Calu3 (cell line): ENCODE measurements at regions not wholly inside any gene's neighbourhood (a gene's known extent, or its start where the extent isn't known, plus 50 kb on each side); places are given as distances from the start of the nearest gene placed in this dataset.

Experiments
- BruUV-seq: library from RNA; stranded (reverse); fragments of 400-500 nt; replicated peaks from 2 replicates; lab custom pipeline; 2021; lab: Mats Ljungman, UMichigan
- CTCF ChIA-PET: fragments of 300-600 bp; sonication (Branson Sonifier 250); formaldehyde crosslinking; loops from one replicate; lab custom pipeline; 2022; ENCODE audit warnings: antibody characterized with exemption; lab: Charles Lee
- DNase-seq: peaks from one replicate; pipeline ENCODE4 v3.0.0; 2022
- H3K27ac Mint-ChIP-seq: one replicate; pipeline ENCODE4 v1.8.0; 2022; ENCODE audit warnings: mixed read lengths; ENCODE audit not compliant: unreplicated experiment
- H3K27me3 Mint-ChIP-seq: one replicate; pipeline ENCODE4 v1.8.0; 2022; ENCODE audit warnings: mixed read lengths; ENCODE audit not compliant: unreplicated experiment
- H3K36me3 Mint-ChIP-seq: one replicate; pipeline ENCODE4 v1.8.0; 2022; ENCODE audit warnings: mild to moderate bottlenecking, moderate library complexity, mixed read lengths; ENCODE audit not compliant: insufficient read depth, unreplicated experiment
- H3K4me1 Mint-ChIP-seq: one replicate; pipeline ENCODE4 v1.8.0; 2022; ENCODE audit warnings: mild to moderate bottlenecking, low read depth, mixed read lengths; ENCODE audit not compliant: unreplicated experiment
- H3K4me3 Mint-ChIP-seq: one replicate; pipeline ENCODE4 v1.8.0; 2022; ENCODE audit warnings: mild to moderate bottlenecking, low read depth, moderate library complexity, mixed read lengths; ENCODE audit not compliant: unreplicated experiment
- H3K9me3 Mint-ChIP-seq: one replicate; pipeline ENCODE4 v1.8.0; 2022; ENCODE audit warnings: low read depth, mixed read lengths; ENCODE audit not compliant: unreplicated experiment
- intact Hi-C: fragments of 100-400 bp; cut with micrococcal nuclease; formaldehyde crosslinking; loops from one replicate; pipeline ENCODE4 v1.10.0; 2022; ENCODE audit not compliant: unreplicated experiment
- TF ChIP-seq, protein P1 (sequence below): fragments of 200-600 bp; IDR thresholded peaks from one replicate; pipeline ENCODE4 v1.8.0; 2022; ENCODE audit warnings: antibody characterized with exemption; ENCODE audit not compliant: unreplicated experiment

DNA sequence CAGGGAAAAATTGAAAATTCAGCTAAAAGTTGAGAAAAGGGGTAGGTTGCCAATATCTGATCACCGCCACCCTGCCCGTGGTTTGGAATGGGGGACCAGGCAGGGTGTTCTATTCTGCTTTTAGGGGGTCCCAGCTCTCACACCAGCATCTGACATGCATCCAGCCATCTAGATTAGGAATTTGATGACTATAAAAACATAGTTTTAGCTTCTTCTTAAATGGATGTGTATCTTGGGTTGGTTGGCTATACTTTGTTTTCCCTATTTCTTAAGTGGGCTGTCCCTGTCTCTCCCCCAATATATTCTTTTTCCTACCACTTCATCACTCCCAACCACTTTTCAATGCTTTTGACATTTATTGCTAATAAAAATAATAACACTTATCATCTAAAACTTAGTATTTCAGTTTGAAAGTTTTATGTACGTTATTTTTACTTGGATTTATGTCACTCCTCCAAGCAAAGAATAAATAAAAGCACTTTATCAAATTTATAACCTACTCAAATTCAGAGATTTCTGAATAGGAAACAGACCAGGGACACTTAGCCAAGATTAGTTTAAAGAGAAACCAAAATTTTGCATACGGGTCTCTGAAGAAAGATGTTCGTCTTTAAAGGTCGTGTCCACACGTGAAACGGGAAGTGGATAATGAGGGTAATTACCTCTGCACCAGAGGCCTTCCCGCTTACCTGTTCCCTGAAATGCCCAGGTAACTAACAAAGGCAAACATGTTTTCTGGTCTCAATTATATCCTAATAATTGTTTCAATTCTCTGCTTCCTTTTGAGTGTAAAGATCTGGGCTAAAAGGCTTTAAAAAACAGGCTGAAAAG lies 233.2 kb upstream of the AUTS2 start:
- no TSS peak for BruUV-seq
- no peaks in the 10 kb centered on the region for H3K4me1 Mint-ChIP-seq
- no peaks in the 10 kb centered on the region for H3K36me3 Mint-ChIP-seq
- intact Hi-C loops: no loop called here
- DNase-seq: no peak
- CTCF ChIA-PET: no interaction called here
- no peak overlapping the region for H3K27ac Mint-ChIP-seq
- TF ChIP-seq, protein P1, sequence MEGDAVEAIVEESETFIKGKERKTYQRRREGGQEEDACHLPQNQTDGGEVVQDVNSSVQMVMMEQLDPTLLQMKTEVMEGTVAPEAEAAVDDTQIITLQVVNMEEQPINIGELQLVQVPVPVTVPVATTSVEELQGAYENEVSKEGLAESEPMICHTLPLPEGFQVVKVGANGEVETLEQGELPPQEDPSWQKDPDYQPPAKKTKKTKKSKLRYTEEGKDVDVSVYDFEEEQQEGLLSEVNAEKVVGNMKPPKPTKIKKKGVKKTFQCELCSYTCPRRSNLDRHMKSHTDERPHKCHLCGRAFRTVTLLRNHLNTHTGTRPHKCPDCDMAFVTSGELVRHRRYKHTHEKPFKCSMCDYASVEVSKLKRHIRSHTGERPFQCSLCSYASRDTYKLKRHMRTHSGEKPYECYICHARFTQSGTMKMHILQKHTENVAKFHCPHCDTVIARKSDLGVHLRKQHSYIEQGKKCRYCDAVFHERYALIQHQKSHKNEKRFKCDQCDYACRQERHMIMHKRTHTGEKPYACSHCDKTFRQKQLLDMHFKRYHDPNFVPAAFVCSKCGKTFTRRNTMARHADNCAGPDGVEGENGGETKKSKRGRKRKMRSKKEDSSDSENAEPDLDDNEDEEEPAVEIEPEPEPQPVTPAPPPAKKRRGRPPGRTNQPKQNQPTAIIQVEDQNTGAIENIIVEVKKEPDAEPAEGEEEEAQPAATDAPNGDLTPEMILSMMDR: no peak
- H3K27me3 Mint-ChIP-seq: no peaks in the 10 kb centered on the region
- no peak overlapping the region for H3K4me3 Mint-ChIP-seq
- peaks cover 4% of the 10 kb centered on the region for H3K9me3 Mint-ChIP-seq

DNA sequence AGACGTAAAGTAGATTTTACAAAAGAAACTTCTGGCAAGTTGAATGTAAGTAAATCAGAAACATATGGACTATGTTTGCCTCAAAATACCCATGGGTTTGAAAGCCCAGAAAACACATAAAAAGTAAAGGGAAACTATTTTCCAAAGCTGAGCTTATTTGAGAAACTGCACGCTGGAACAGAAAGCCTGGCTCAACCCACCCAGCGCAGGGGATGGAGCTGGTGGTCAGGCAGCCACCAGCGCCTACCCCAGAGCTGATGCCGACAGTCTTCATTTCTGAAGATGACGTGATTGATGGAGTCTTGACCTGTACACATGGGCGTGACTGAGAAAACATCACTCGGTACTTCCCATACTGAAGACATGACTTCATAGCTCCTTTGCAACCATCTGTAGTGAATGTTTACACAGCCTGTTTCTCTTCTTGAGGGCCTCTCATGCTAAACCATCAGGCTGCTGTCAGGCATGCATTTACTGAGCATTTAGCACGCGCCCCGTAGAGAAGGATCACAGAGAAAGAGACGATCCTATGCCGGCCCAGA lies 232.6 kb upstream of the AUTS2 start:
- DNase-seq: no peak

GRCh38 chr7:69367780-69368179 lies 230.5 kb upstream of the AUTS2 start:
- Mint-ChIP-seq H3K36me3 (no peaks in the 10 kb centered on the region), H3K4me3 (no peak overlapping the region), H3K9me3 (peaks cover 4% of the 10 kb centered on the region), H3K27me3 (no peaks in the 10 kb centered on the region), H3K4me1 (no peaks in the 10 kb centered on the region), H3K27ac (no peak overlapping the region)
- CTCF ChIA-PET: no interaction called here
- intact Hi-C loops: no loop called here
- no peak for DNase-seq
- TF ChIP-seq, protein P1: no peak
- no TSS peak for BruUV-seq

More for the DNA sequence above, 232.6 kb upstream of the AUTS2 start:
- TF ChIP-seq, protein P1: no peak
- no peak overlapping the region for H3K27ac Mint-ChIP-seq
- H3K9me3 Mint-ChIP-seq: peaks cover 4% of the 10 kb centered on the region
- H3K36me3 Mint-ChIP-seq: no peaks in the 10 kb centered on the region
- no peaks in the 10 kb centered on the region for H3K4me1 Mint-ChIP-seq
- H3K4me3 Mint-ChIP-seq: no peak overlapping the region
- intact Hi-C loops: no loop called here
- no TSS peak for BruUV-seq
- CTCF ChIA-PET: no interaction called here
- no peaks in the 10 kb centered on the region for H3K27me3 Mint-ChIP-seq

- BruUV-seq: no TSS peak
- Mint-ChIP-seq H3K27ac (no peak overlapping the region), H3K4me1 (no peaks in the 10 kb centered on the region), H3K27me3 (no peaks in the 10 kb centered on the region), H3K4me3 (no peak overlapping the region), H3K9me3 (peaks cover 10% of the 10 kb centered on the region), H3K36me3 (no peaks in the 10 kb centered on the region)
- CTCF ChIA-PET: interaction anchor here (0.8 kb wide), 1 partner anchor 1569 kb away, joined by 5 read pairs; no protein-coding TSS in a partner anchor
- intact Hi-C loops: no loop called here
- TF ChIP-seq, protein P1: no peak
- DNase-seq: no peak
Observed at GRCh38 chr7:69373171-69374043, 224.9 kb upstream of the AUTS2 start.
